Neural cell (in vitro differentiated cells): ENCODE measurements at regions not wholly inside any gene's neighbourhood (a gene's known extent, or its start where the extent isn't known, plus 50 kb on each side); places are given as distances from the start of the nearest gene placed in this dataset.

Source experiments
- H2AFZ ChIP-seq: fragments of 200-600, 300-800 bp; sonication (generic), shearing (Covaris generic); 2 replicates; pipeline ENCODE4 v1.6.0; 2014; ENCODE audit warnings: low read depth, mild to moderate bottlenecking, antibody characterized with exemption, low read length, moderate library complexity
- H3F3A ChIP-seq: fragments of 200-600 bp; shearing (Covaris generic); 2 replicates; pipeline ENCODE4 v1.6.1; 2016; ENCODE audit warnings: mild to moderate bottlenecking, moderate library complexity, mixed read lengths, antibody characterized with exemption, low read length; ENCODE audit not compliant: insufficient read depth, poor library complexity, severe bottlenecking
- H3K27ac ChIP-seq: fragments of 200-600, 300-800 bp; sonication (generic), shearing (Covaris generic); 2 replicates; pipeline ENCODE4 v1.5.1; 2014; ENCODE audit warnings: mild to moderate bottlenecking, low read length, moderate library complexity
- H3K27me3 ChIP-seq: fragments of 300-800, 200-600 bp; sonication (generic), shearing (Covaris generic); 2 replicates; pipeline ENCODE4 v1.6.0; 2014; ENCODE audit warnings: mild to moderate bottlenecking, low read depth, low read length, moderate library complexity; ENCODE audit not compliant: insufficient read depth
- H3K36me3 ChIP-seq: fragments of 300-800, 200-600 bp; sonication (generic), shearing (Covaris generic); 2 replicates; pipeline ENCODE4 v1.5.1; 2014; ENCODE audit warnings: mild to moderate bottlenecking, antibody characterized with exemption, low read length, moderate library complexity; ENCODE audit not compliant: insufficient read depth
- H3K4me2 ChIP-seq: fragments of 300-800, 200-600 bp; sonication (generic), shearing (Covaris generic); 2 replicates; pipeline ENCODE4 v1.6.0; 2014; ENCODE audit warnings: mild to moderate bottlenecking, low read length
- H3K4me3 ChIP-seq: fragments of 300-800, 200-600 bp; sonication (generic), shearing (Covaris generic); 2 replicates; pipeline ENCODE4 v1.5.1; 2014; ENCODE audit warnings: mild to moderate bottlenecking, low read length, moderate library complexity
- H3K79me2 ChIP-seq: fragments of 200-600 bp; shearing (Covaris generic); replicated peaks from 2 replicates; pipeline ENCODE4 v1.6.0; 2014; ENCODE audit warnings: mild to moderate bottlenecking, low read length, moderate library complexity; ENCODE audit not compliant: insufficient read depth
- H3K9ac ChIP-seq: fragments of 300-800, 200-600 bp; sonication (generic), shearing (Covaris generic); 2 replicates; pipeline ENCODE4 v1.6.1; 2016; ENCODE audit warnings: mild to moderate bottlenecking, low read length, mixed read lengths
- H3K9me2 ChIP-seq: fragments of 200-600 bp; shearing (Covaris generic); 2 replicates; pipeline ENCODE4 v1.6.1; 2016; ENCODE audit warnings: mild to moderate bottlenecking, low read length, mixed read lengths; ENCODE audit not compliant: insufficient read depth
- H3K9me3 ChIP-seq: fragments of 200-600, 300-800 bp; sonication (generic), shearing (Covaris generic); 2 replicates; pipeline ENCODE4 v1.6.1; 2016; ENCODE audit warnings: mild to moderate bottlenecking, mixed run types, low read length, moderate library complexity, mixed read lengths
- H4K20me1 ChIP-seq: fragments of 200-600 bp; shearing (Covaris generic); 2 replicates; pipeline ENCODE4 v1.6.1; 2016; ENCODE audit warnings: mild to moderate bottlenecking, mixed run types; ENCODE audit not compliant: insufficient read depth
- CTCF ChIP-seq: fragments of 450-650 bp; IDR thresholded peaks from 2 replicates; pipeline ENCODE4 v1.5.1; 2014; ENCODE audit warnings: antibody characterized with exemption, mild to moderate bottlenecking, moderate library complexity; ENCODE audit not compliant: poor library complexity, severe bottlenecking
- EP300 ChIP-seq: fragments of 450-650 bp; conservative IDR thresholded peaks from 2 replicates; pipeline ENCODE4 v1.6.1; 2014; ENCODE audit warnings: antibody characterized with exemption, mild to moderate bottlenecking, moderate library complexity; ENCODE audit not compliant: poor library complexity, severe bottlenecking
- EZH2 ChIP-seq: fragments of 200-600, 300-800 bp; shearing (Covaris generic), sonication (generic); IDR thresholded peaks from 2 replicates; pipeline ENCODE4 v1.6.1; 2014; ENCODE audit warnings: antibody characterized with exemption, low read length, borderline replicate concordance, mild to moderate bottlenecking; ENCODE audit not compliant: insufficient read depth, poor library complexity, severe bottlenecking
- MXI1 ChIP-seq: fragments of 450-650 bp; conservative IDR thresholded peaks from 2 replicates; pipeline ENCODE4 v1.6.1; 2014; ENCODE audit warnings: antibody characterized with exemption, mild to moderate bottlenecking; ENCODE audit not compliant: poor library complexity, severe bottlenecking
- POLR2AphosphoS5 ChIP-seq: IDR thresholded peaks from 2 replicates; pipeline ENCODE4 v1.6.1; 2012
- RAD21 ChIP-seq: fragments of 450-650 bp; conservative IDR thresholded peaks from 2 replicates; pipeline ENCODE4 v1.6.1; 2014; ENCODE audit warnings: antibody characterized with exemption, mild to moderate bottlenecking, moderate library complexity
- REST ChIP-seq: IDR thresholded peaks from 2 replicates; pipeline ENCODE4 v1.6.1; 2012; ENCODE audit warnings: borderline replicate concordance
- SMC3 ChIP-seq: fragments of 450-650 bp; conservative IDR thresholded peaks from 2 replicates; pipeline ENCODE4 v1.6.1; 2014; ENCODE audit warnings: antibody characterized with exemption, mild to moderate bottlenecking, moderate library complexity; ENCODE audit not compliant: poor library complexity
- TAF1 ChIP-seq: IDR thresholded peaks from 2 replicates; pipeline ENCODE4 v1.6.1; 2012; ENCODE audit warnings: low read depth

- no peak for TF ChIP-seq RAD21
- TF ChIP-seq POLR2AphosphoS5, result no peak
- TF ChIP-seq SMC3, result no peak
- TF ChIP-seq EP300, result no peak
- TF ChIP-seq TAF1, result no peak
- TF ChIP-seq EZH2, result no peak
- TF ChIP-seq REST, result no peak
- TF ChIP-seq MXI1, result no peak
- TF ChIP-seq CTCF, result no peak
- Histone ChIP-seq H3K4me3 (no peak overlapping the region), H3F3A (no peaks in the 10 kb centered on the region), H3K9ac (no peak overlapping the region), H3K79me2 (no peaks in the 10 kb centered on the region), H3K9me3 (no peaks in the 10 kb centered on the region), H3K36me3 (no peaks in the 10 kb centered on the region), H3K27me3 (no peaks in the 10 kb centered on the region), H3K9me2 (no peaks in the 10 kb centered on the region), H3K4me2 (no peak overlapping the region), H3K27ac (no peak overlapping the region), H2AFZ (no peak overlapping the region), H4K20me1 (no peaks in the 10 kb centered on the region)
These were observed 352.8 kb upstream of the FAM174A start for GRCh38 chr5:100182402-100182801.

GRCh38 chr5:100175346-100175745 lies 359.8 kb upstream of the FAM174A start:
- H3F3A ChIP-seq, result no peaks in the 10 kb centered on the region
- no peaks in the 10 kb centered on the region for H3K9me3 ChIP-seq
- no peaks in the 10 kb centered on the region for H4K20me1 ChIP-seq
- no peak overlapping the region for H3K4me2 ChIP-seq
- H3K36me3 ChIP-seq, result no peaks in the 10 kb centered on the region
- H2AFZ ChIP-seq, result no peak overlapping the region
- H3K9ac ChIP-seq, result no peak overlapping the region
- no peaks in the 10 kb centered on the region for H3K9me2 ChIP-seq
- H3K4me3 ChIP-seq, result no peak overlapping the region
- H3K79me2 ChIP-seq, result no peaks in the 10 kb centered on the region
- H3K27me3 ChIP-seq, result no peaks in the 10 kb centered on the region
- H3K27ac ChIP-seq, result no peak overlapping the region
- no peak for TF ChIP-seq REST
